Neuronal stem cell (in vitro differentiated cells): ENCODE measurements at regions not wholly inside any gene's neighbourhood (a gene's known extent, or its start where the extent isn't known, plus 50 kb on each side); places are given as distances from the start of the nearest gene placed in this dataset.

Experiments used
- DNase-seq: peaks from one replicate; pipeline ENCODE4 v3.0.0-alpha.2; 2013; ENCODE audit warnings: low spot score
- H2AFZ ChIP-seq: one replicate; pipeline ENCODE4 v1.6.1; 2013; ENCODE audit warnings: mild to moderate bottlenecking, low read length, inconsistent platforms
- H2AK5ac ChIP-seq: 2 replicates; pipeline ENCODE4 v1.6.1; 2013; ENCODE audit warnings: low read depth, mild to moderate bottlenecking, inconsistent platforms, low read length, moderate library complexity, mixed read lengths
- H2BK120ac ChIP-seq: 2 replicates; pipeline ENCODE4 v1.6.1; 2013; ENCODE audit warnings: low read depth, mild to moderate bottlenecking, inconsistent platforms, low read length, moderate library complexity, mixed read lengths
- H2BK12ac ChIP-seq: one replicate; pipeline ENCODE4 v1.6.1; 2013; ENCODE audit warnings: low read length, inconsistent platforms
- H2BK15ac ChIP-seq: 2 replicates; pipeline ENCODE4 v1.6.1; 2013; ENCODE audit warnings: mild to moderate bottlenecking, low read length, inconsistent platforms, mixed read lengths
- H2BK5ac ChIP-seq: one replicate; pipeline ENCODE4 v1.6.1; 2013; ENCODE audit warnings: inconsistent platforms, mild to moderate bottlenecking, low read length, moderate library complexity
- H3K14ac ChIP-seq: one replicate; pipeline ENCODE4 v1.6.1; 2013; ENCODE audit warnings: low read length, inconsistent platforms
- H3K18ac ChIP-seq: 2 replicates; pipeline ENCODE4 v1.6.1; 2013; ENCODE audit warnings: low read length, inconsistent platforms
- H3K23ac ChIP-seq: 2 replicates; pipeline ENCODE4 v1.6.1; 2013; ENCODE audit warnings: low read depth, mild to moderate bottlenecking, mixed read lengths, low read length, inconsistent platforms; ENCODE audit not compliant: poor library complexity
- H3K27ac ChIP-seq: replicated peaks from 3 replicates; pipeline ENCODE4 v1.5.1; 2013; ENCODE audit warnings: low read length, inconsistent platforms
- H3K27me3 ChIP-seq, 3 experiments: 2 replicates each; pipeline ENCODE4 v1.6.1; 2013; ENCODE audit warnings: low read length in 3 of 3, mild to moderate bottlenecking in 2 of 3, inconsistent platforms in 1 of 3, low read depth in 1 of 3, mixed read lengths in 1 of 3, moderate library complexity in 1 of 3; ENCODE audit not compliant: control insufficient read depth in 3 of 3, insufficient read depth in 3 of 3
- H3K36me3 ChIP-seq, 2 donors: replicated peaks in 1 of 2; 2 replicates each; pipeline ENCODE4 v1.6.1; 2013; ENCODE audit warnings: low read length in 2 of 2; ENCODE audit not compliant: control insufficient read depth in 2 of 2, insufficient read depth in 2 of 2
- H3K4ac ChIP-seq: 2 replicates; pipeline ENCODE4 v1.6.1; 2013; ENCODE audit warnings: inconsistent platforms, mild to moderate bottlenecking, low read length, moderate library complexity
- H3K4me1 ChIP-seq, 2 donors: 1 replicate in 1 of 2; 2 replicates in 1 of 2; pipeline ENCODE4 v1.6.1; 2013; ENCODE audit warnings: low read length in 2 of 2, low read depth in 1 of 2; ENCODE audit not compliant: control insufficient read depth in 2 of 2, insufficient read depth in 1 of 2
- H3K4me2 ChIP-seq: one replicate; pipeline ENCODE4 v1.6.1; 2013; ENCODE audit warnings: mild to moderate bottlenecking, low read length, inconsistent platforms; ENCODE audit not compliant: insufficient read depth, poor library complexity, severe bottlenecking
- H3K4me3 ChIP-seq, 2 donors: 2 replicates each; pipeline ENCODE4 v1.5.1; 2013; ENCODE audit warnings: low read length in 2 of 2, mild to moderate bottlenecking in 2 of 2, inconsistent platforms in 1 of 2, moderate library complexity in 1 of 2
- H3K79me1 ChIP-seq: one replicate; pipeline ENCODE4 v1.6.1; 2013; ENCODE audit warnings: low read depth, mild to moderate bottlenecking, inconsistent platforms, low read length, moderate library complexity
- H3K9ac ChIP-seq: one replicate; pipeline ENCODE4 v1.6.1; 2013; ENCODE audit warnings: mild to moderate bottlenecking, low read depth, low read length, inconsistent platforms; ENCODE audit not compliant: poor library complexity
- H3K9me3 ChIP-seq, 2 donors: replicated peaks in 1 of 2; 2 replicates each; pipeline versions ENCODE3 to v1.6.1; 2013; ENCODE audit warnings: low read length in 2 of 2, mild to moderate bottlenecking in 2 of 2, inconsistent platforms in 1 of 2, low read depth in 1 of 2, mixed read lengths in 1 of 2, moderate library complexity in 1 of 2; ENCODE audit not compliant: control insufficient read depth in 2 of 2, insufficient read depth in 1 of 2
- H4K8ac ChIP-seq: one replicate; pipeline ENCODE4 v1.6.1; 2013; ENCODE audit warnings: low read depth, mild to moderate bottlenecking, inconsistent platforms, low read length, moderate library complexity
- H4K91ac ChIP-seq: one replicate; pipeline ENCODE4 v1.6.1; 2013; ENCODE audit warnings: low read length, low read depth, mild to moderate bottlenecking, inconsistent platforms; ENCODE audit not compliant: poor library complexity
- WGBS, 2 donors: extraction: QIAGEN DNeasy Blood & Tissue Kit; methylation state at CpG; one replicate each; pipeline ENCODE4 v1.1.7; 2013; ENCODE audit warnings: missing lambda C conversion rate in 2 of 2, mixed read lengths in 1 of 2; ENCODE audit not compliant: insufficient read length in 2 of 2, insufficient replicate concordance in 1 of 2; ENCODE audit errors: extremely low coverage in 2 of 2; 5-methylcytosine and 5-hydroxymethylcytosine counted together

DNA sequence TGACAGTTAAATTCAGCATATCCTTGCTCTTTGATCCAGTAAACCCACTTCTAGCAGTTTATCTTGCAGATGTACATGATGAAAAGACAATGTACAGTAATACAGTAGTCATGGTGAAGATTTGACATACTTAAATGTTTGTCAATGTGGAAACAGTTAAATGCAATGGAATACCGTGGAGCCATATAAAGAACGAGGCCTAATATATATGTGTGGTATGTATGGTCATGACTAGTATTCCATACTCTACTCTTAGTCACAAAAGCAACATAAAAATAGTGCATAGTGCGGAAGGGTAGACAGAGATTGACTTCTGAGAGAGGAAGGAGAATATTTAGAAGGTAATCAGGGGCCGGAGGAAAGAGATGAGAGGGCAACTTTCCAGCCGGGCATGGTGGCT, 70.7 kb upstream of the ARMC2 start:
- no CpG with 5 or more reads among the region's 5 CpGs for WGBS, 2 donors
- H2BK15ac ChIP-seq, result no peak overlapping the region
- H3K4me2 ChIP-seq, result no peak overlapping the region

DNA sequence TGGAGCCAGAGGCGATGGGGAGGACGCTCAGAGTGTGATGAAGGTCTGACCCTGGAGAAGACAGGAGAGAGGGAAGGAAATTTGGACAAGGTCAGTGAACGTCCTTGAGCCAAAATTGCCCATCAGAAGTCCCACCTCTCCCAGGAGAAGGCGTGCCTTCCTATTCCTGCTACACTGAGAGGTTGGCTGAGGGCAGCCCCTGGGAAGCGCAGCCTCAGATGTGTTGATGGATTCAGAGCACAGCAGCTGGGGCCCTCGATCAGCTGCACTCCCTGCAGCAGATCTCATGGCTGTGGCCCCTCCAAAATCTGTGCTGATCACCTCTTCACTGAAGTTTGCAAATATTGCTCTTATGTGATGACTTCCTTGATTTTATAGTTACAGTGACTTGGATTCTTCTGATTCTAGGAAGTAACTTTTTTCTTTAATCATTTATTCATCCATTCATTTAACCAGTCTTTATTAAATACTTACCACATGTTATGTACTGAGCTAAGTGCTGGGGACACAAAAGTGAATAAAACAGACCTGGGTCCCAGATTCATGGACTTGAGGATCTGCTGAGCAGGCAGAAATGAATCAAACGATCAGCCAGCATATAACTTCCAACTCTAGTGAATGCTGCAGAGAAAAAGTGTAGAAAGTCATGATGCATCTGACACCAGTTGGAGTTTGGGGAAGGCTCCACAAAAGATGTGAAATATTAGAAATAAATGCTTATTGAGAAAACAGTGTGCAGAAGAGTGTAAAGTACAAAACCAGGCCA, 69.6 kb upstream of the ARMC2 start:
- Histone ChIP-seq H3K36me3 (no peaks in the 10 kb centered on the region), H2AFZ (no peak overlapping the region), H3K4me1 (peaks cover 3 to 8% of the 10 kb centered on the region in 2 donors), H3K27ac (no peak overlapping the region), H2BK15ac (no peak overlapping the region), H2BK5ac (no peak overlapping the region), H2BK12ac (no peak overlapping the region), H3K14ac (no peak overlapping the region), H3K79me1 (peaks cover 1% of the 10 kb centered on the region), H4K8ac (no peak overlapping the region), H3K23ac (no peak overlapping the region), H3K27me3 (peaks cover 0 to 27% (median 9%) of the 10 kb centered on the region in 3 experiments), H3K4me3 (peak overlapping the region in 1 of 2 donors; percentile 18), H3K9me3 (no peaks in the 10 kb centered on the region), H3K4me2 (no peak overlapping the region), H3K9ac (no peak overlapping the region), H2AK5ac (no peak overlapping the region), H3K18ac (no peak overlapping the region), H3K4ac (no peak overlapping the region), H4K91ac (no peak overlapping the region), H2BK120ac (no peak overlapping the region)
- DNase-seq, result no peak
- no CpG with 5 or more reads among the region's 7 CpGs for WGBS, 2 donors

More for the DNA sequence above, 70.7 kb upstream of the ARMC2 start:
- Histone ChIP-seq H2AFZ (no peak overlapping the region), H3K4me3 (no peak overlapping the region), H3K79me1 (peaks cover 1% of the 10 kb centered on the region), H2BK12ac (no peak overlapping the region), H3K27ac (no peak overlapping the region), H4K91ac (no peak overlapping the region), H3K9ac (no peak overlapping the region), H3K23ac (no peak overlapping the region), H2BK120ac (no peak overlapping the region), H4K8ac (no peak overlapping the region), H2AK5ac (no peak overlapping the region), H3K18ac (no peak overlapping the region), H3K4me1 (peaks cover 3 to 8% of the 10 kb centered on the region in 2 donors), H2BK5ac (no peak overlapping the region), H3K9me3 (no peaks in the 10 kb centered on the region), H3K4ac (no peak overlapping the region), H3K14ac (no peak overlapping the region), H3K36me3 (no peaks in the 10 kb centered on the region), H3K27me3 (peaks cover 0 to 19% (median 9%) of the 10 kb centered on the region in 3 experiments)
- no peak for DNase-seq

DNA sequence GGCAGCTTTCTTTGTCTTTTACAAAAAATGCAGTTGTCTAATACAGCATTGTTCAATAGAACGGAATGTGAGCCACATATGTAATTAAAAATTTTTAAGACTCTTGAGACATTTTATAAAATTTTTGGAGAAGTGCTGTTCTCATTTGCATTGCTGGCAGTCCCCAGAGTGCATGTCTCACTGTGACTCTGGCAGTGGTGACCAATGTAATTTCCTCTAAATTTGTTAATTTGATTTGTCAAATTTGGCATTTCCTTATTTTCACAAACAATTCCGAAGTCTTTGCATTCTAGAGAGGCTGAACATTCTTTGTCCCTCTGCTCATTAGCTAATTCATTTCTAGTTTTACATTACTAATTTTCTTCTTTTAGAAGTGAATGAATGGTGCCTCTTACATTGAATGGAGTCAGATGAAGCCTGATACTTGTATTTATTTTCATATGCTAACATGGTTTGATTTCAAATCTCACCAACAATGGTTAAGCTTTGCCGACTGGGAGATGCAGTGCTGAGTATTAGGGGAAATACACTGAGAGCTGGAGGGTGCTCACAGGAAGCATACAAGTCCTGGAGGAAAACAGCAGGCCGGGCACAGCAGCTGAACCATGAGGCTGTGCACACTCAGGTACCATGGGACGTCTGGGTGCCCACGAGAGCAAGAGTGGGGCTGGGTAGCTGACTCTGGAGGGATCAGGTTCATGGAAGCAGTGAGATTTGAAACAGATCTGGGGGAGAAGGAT, 68.5 kb upstream of the ARMC2 start:
- Histone ChIP-seq H2BK12ac (no peak overlapping the region), H3K4me3 (no peak overlapping the region), H3K27me3 (peaks cover 0 to 36% (median 9%) of the 10 kb centered on the region in 3 experiments), H2AK5ac (no peak overlapping the region), H3K79me1 (no peaks in the 10 kb centered on the region), H3K36me3 (no peaks in the 10 kb centered on the region), H3K4me1 (peaks cover 3 to 8% of the 10 kb centered on the region in 2 donors), H3K23ac (no peak overlapping the region), H2AFZ (no peak overlapping the region), H2BK5ac (no peak overlapping the region), H3K18ac (peak overlapping the region; percentile 82), H3K9ac (no peak overlapping the region), H2BK15ac (no peak overlapping the region), H3K27ac (no peak overlapping the region), H3K4me2 (no peak overlapping the region), H3K9me3 (no peaks in the 10 kb centered on the region), H3K4ac (no peak overlapping the region), H4K91ac (no peak overlapping the region), H2BK120ac (no peak overlapping the region), H4K8ac (no peak overlapping the region), H3K14ac (no peak overlapping the region)
- no peak for DNase-seq
- no CpG with 5 or more reads among the region's 6 CpGs for whole genome bisulfite sequencing, 2 donors

DNA sequence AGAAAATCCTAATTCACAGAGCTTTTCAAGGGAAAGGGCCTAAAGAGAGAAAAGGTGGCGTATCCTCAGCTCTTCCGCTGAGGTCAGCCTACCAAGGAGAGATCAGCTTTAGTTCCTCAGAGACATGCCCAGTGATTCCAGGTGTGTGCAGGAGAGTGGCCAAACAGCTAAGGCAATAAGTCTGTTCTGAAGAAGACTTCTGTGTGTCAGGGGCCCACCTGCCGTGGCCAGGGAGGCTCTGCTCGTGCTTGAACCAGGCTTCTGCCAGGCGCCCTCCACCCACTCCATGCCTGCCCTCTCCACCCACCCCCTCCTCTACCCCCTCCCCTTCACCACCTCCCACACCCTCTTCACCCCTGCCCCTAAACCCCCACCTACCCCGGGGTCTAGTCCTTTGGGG, 67.4 kb upstream of the ARMC2 start:
- Histone ChIP-seq H3K23ac (no peak overlapping the region), H3K4me2 (no peak overlapping the region), H3K27ac (no peak overlapping the region), H4K8ac (no peak overlapping the region), H3K14ac (no peak overlapping the region), H2BK5ac (no peak overlapping the region), H2AK5ac (no peak overlapping the region), H3K9ac (peak overlapping the region; percentile 13), H3K79me1 (no peaks in the 10 kb centered on the region), H3K36me3 (no peaks in the 10 kb centered on the region), H3K27me3 (peaks cover 0 to 46% (median 9%) of the 10 kb centered on the region in 3 experiments), H2BK120ac (no peak overlapping the region), H3K4me1 (peaks cover 3 to 8% of the 10 kb centered on the region in 2 donors), H2AFZ (no peak overlapping the region), H3K9me3 (no peaks in the 10 kb centered on the region), H3K18ac (no peak overlapping the region), H2BK12ac (no peak overlapping the region), H3K4me3 (no peak overlapping the region), H2BK15ac (no peak overlapping the region), H3K4ac (no peak overlapping the region), H4K91ac (no peak overlapping the region)
- DNase-seq, result no peak
- no CpG with 5 or more reads among the region's 6 CpGs for WGBS, 2 donors
